Breast epithelium (tissue), 4 donors: ENCODE measurements at regions not wholly inside any gene's neighbourhood (a gene's known extent, or its start where the extent isn't known, plus 50 kb on each side); places are given as distances from the start of the nearest gene placed in this dataset.

Source experiments
- DNase-seq, 2 donors: peaks; one replicate each; pipeline ENCODE4 v3.0.0-alpha.2; 2019; ENCODE audit warnings: low spot score in 2 of 2
- H3K27ac ChIP-seq, 2 donors: fragments of 200-600 bp; sonication (generic) in 1 of 2; one replicate each; pipeline ENCODE4 v1.5.1; 2016 to 2019; ENCODE audit warnings: mild to moderate bottlenecking in 1 of 2
- H3K27me3 ChIP-seq, 2 donors: fragments of 200-600 bp; sonication (generic) in 1 of 2; one replicate each; pipeline versions ENCODE4 v1.5.1 to v1.6.0; 2017 to 2019; ENCODE audit warnings: control low read depth in 1 of 2, mild to moderate bottlenecking in 1 of 2
- H3K36me3 ChIP-seq: fragments of 200-600 bp; one replicate; pipeline ENCODE4 v1.5.1; 2019
- H3K4me1 ChIP-seq, 2 donors: fragments of 200-600 bp; sonication (generic); one replicate each; pipeline ENCODE4 v1.5.1; 2016 to 2019; ENCODE audit warnings: control low read depth in 1 of 2
- H3K4me3 ChIP-seq, 3 donors: fragments of 200-600 bp; sonication (generic); 1 replicate in 2 of 3; 2 replicates in 1 of 3; pipeline ENCODE4 v1.5.1; 2016 to 2019; ENCODE audit warnings: mild to moderate bottlenecking in 3 of 3, moderate library complexity in 2 of 3
- H3K9me3 ChIP-seq, 2 donors: fragments of 200-600 bp; sonication (generic) in 1 of 2; one replicate each; pipeline ENCODE4 v1.5.1; 2016 to 2019; ENCODE audit warnings: control low read depth in 1 of 2
- POLR2A ChIP-seq: fragments of 450-650 bp; IDR thresholded peaks from one replicate; pipeline ENCODE4 v1.6.1; 2016; ENCODE audit warnings: antibody characterized with exemption, mild to moderate bottlenecking, moderate library complexity
- POLR2AphosphoS5 ChIP-seq, 3 donors: sonication (generic); formaldehyde crosslinking; IDR thresholded peaks; one replicate each; pipeline ENCODE4 v1.6.1; 2017; ENCODE audit warnings: antibody characterized with exemption in 3 of 3
- intact Hi-C: fragments of 100-400 bp; cut with DNase I; formaldehyde crosslinking; loops from one replicate; pipeline ENCODE4 v1.15.1; 2023; ENCODE audit warnings: low total_unique reads
- TF ChIP-seq, protein P1 (sequence below), 3 donors: fragments of 450-650 bp; IDR thresholded peaks; one replicate each; pipeline ENCODE4 v1.5.1; 2016 to 2017; ENCODE audit warnings: antibody characterized with exemption in 3 of 3, mild to moderate bottlenecking in 3 of 3, moderate library complexity in 3 of 3

DNA sequence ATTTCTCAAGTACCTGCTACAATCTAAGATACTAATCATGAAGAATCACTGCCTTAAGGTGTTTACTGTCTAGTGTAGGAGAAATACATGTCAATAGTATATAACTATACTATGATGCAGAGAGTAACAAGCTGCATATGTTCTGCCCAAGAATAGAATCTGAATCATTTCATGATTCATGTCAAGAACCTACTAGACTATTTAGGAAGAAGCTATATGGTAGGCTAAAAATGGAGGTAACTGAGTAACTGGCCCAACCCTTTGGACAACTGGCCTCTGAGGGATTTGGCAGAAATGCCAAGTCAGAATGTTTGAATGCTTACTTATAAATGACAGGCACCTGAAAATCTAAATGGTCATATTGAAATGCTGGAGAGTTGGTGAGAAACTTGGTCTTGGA lies 59.9 kb upstream of the DGKG start:
- intact Hi-C loops, result no loop called here
- no peak overlapping the region for H3K4me3 ChIP-seq
- H3K27ac ChIP-seq, result no peak overlapping the region
- H3K4me1 ChIP-seq, result no peaks in the 10 kb centered on the region
- no peaks in the 10 kb centered on the region for H3K9me3 ChIP-seq
- no peaks in the 10 kb centered on the region for H3K27me3 ChIP-seq
- no peak for DNase-seq
- H3K36me3 ChIP-seq, result no peaks in the 10 kb centered on the region
- TF ChIP-seq, protein P1, sequence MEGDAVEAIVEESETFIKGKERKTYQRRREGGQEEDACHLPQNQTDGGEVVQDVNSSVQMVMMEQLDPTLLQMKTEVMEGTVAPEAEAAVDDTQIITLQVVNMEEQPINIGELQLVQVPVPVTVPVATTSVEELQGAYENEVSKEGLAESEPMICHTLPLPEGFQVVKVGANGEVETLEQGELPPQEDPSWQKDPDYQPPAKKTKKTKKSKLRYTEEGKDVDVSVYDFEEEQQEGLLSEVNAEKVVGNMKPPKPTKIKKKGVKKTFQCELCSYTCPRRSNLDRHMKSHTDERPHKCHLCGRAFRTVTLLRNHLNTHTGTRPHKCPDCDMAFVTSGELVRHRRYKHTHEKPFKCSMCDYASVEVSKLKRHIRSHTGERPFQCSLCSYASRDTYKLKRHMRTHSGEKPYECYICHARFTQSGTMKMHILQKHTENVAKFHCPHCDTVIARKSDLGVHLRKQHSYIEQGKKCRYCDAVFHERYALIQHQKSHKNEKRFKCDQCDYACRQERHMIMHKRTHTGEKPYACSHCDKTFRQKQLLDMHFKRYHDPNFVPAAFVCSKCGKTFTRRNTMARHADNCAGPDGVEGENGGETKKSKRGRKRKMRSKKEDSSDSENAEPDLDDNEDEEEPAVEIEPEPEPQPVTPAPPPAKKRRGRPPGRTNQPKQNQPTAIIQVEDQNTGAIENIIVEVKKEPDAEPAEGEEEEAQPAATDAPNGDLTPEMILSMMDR (IDR thresholded peaks at IDR 0.05), result no peak
- TF ChIP-seq POLR2A, result no peak
- TF ChIP-seq POLR2AphosphoS5 (IDR thresholded peaks at IDR 0.05), result no peak

DNA sequence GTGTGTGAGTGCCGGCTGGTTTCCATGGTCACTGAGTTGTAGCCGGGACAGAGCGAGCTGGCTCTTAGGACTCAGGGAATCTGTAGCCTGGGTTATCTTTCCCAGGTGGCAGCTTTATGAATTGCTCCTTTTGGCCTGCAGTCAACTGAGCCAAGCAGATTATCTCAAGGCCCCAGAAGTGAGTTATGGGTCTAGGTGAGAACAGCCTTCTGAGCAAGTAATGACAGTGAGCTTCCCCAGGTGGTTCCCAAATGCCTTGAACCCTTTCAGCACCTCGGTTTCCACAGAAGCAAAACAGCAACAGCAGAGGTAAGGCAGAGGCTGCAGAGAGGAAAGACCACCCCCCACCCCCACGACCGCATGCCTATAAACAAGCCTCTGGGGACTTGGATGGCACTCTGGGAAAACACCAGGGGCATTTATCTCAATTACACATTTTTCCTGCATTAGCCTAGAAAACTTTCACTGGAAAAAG lies 56.7 kb upstream of the DGKG start:
- H3K9me3 ChIP-seq, result no peaks in the 10 kb centered on the region
- no peak overlapping the region for H3K27ac ChIP-seq
- H3K4me1 ChIP-seq, result no peaks in the 10 kb centered on the region
- H3K36me3 ChIP-seq, result no peaks in the 10 kb centered on the region
- H3K27me3 ChIP-seq, result no peaks in the 10 kb centered on the region
- no peak overlapping the region for H3K4me3 ChIP-seq
- intact Hi-C loops, result no loop called here
- no peak for TF ChIP-seq POLR2AphosphoS5 (IDR thresholded peaks at IDR 0.05)
- no peak for TF ChIP-seq POLR2A
- TF ChIP-seq, protein P1 (IDR thresholded peaks at IDR 0.05), result no peak
- no peak for DNase-seq

DNA sequence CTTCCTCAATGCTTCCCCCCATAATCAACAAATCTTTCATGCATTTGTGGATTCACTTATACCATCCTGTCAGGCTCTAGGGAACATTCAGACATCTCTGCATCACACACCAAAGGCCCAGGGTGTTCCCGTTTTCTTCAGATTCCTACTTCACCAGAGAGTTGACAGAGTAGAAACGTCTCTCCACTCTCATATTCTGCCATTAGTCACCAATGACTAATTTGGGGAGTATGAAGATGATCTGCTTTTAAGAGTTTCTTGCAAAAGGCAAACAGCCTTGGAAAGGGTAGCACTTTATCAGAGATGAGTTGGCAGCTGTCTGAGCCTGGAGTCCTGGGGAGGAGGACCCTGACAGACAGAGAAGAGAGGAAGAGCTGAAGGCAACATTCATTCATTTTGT lies 55.8 kb upstream of the DGKG start:
- no peak for DNase-seq
- no peak overlapping the region for H3K4me3 ChIP-seq
- H3K27me3 ChIP-seq, result no peaks in the 10 kb centered on the region
- TF ChIP-seq POLR2AphosphoS5 (IDR thresholded peaks at IDR 0.05) (no peak), POLR2A (no peak)
- TF ChIP-seq, protein P1 (IDR thresholded peaks at IDR 0.05), result no peak
- H3K36me3 ChIP-seq, result no peaks in the 10 kb centered on the region
- H3K27ac ChIP-seq, result no peak overlapping the region
- H3K9me3 ChIP-seq, result no peaks in the 10 kb centered on the region
- intact Hi-C loops, result no loop called here
- no peaks in the 10 kb centered on the region for H3K4me1 ChIP-seq

DNA sequence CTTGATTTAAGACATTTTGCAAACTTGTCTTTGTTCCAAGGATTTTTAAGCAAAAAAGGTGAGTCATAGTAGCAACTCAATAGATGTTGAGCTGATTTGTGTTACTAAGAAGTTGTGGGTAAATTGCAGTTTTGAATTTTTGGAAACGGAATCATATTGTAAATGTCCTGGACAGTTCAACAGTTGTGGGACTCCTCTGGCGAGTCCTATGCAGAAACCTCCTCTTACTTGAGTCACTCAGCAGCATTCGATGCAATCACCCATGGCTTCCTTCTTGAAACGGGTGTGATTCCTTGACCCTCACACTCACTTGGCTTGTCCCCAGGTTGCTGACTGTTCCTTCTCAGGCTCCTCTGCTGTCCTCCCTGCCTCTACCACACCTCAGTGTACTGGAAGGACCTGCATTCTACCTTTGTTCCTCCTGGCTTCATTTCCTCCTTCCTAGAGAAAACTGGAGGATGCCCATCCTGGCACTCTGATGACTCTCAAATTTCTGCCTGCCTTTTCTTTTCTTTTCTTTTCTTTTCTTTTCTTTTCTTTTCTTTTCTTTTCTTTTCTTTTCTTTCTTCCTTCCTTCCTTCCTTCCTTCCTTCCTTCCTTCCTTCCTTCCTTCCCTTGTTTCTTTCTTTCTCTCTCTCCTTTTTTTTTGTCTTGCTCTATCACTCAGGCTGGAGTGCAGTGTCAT lies 52.8 kb upstream of the DGKG start:
- no peaks in the 10 kb centered on the region for H3K9me3 ChIP-seq
- no peak for DNase-seq
- H3K4me3 ChIP-seq, result peak overlapping the region in 1 of 3 donors; percentile 40
- intact Hi-C loops, result no loop called here
- H3K27ac ChIP-seq, result peak overlapping the region; percentile 70 to 80
- no peaks in the 10 kb centered on the region for H3K36me3 ChIP-seq
- H3K27me3 ChIP-seq, result no peaks in the 10 kb centered on the region
- TF ChIP-seq POLR2AphosphoS5 (IDR thresholded peaks at IDR 0.05) (no peak), POLR2A (no peak)
- TF ChIP-seq, protein P1 (IDR thresholded peaks at IDR 0.05), result no peak
- H3K4me1 ChIP-seq, result no peaks in the 10 kb centered on the region

DNA sequence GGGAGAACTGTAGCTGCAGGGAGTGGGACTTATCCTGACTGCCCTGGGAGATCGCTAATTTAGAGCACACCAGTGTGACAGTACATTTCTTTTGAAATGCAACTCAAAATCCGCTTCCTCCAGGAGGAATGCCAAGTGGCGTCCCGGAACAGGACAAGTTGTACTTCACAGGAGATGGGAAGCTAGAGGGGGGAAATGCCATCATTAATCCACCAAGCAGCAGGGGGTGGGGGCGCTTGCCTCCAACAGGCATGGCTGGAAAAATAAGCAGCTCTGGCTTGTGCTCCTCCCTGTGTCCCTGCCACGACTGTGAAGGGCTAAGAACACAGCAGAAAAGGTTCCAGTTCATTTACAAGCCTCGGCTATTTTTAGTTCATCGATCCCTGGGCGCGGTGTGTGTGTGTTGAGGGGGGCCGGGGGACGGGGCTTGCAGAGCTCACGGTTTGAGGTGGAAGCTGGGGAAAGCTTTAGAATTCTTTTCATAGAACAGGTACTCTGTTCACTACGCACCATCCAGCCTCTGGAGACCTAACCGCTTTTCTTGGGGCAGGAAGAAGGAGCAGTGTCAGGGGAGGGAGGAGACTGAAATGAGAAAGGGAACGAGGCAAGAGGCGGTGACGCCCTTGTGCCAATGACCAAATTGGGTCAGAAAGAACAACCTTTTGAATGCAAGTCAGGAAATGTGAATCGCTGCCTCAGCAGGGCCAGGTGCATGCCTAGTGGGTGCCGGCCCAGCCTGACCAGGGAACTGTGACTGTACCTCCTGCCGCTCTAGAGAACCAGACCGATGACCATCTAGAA lies 51.8 kb upstream of the DGKG start:
- Histone ChIP-seq H3K9me3 (no peaks in the 10 kb centered on the region), H3K36me3 (no peaks in the 10 kb centered on the region), H3K27ac (peak overlapping the region; percentile 70 to 80), H3K4me3 (peak overlapping the region; percentile 34 to 61 (median 40)), H3K27me3 (no peaks in the 10 kb centered on the region), H3K4me1 (no peaks in the 10 kb centered on the region)
- TF ChIP-seq POLR2AphosphoS5 (IDR thresholded peaks at IDR 0.05), result peak in 1 of 3 donors; percentile 43
- TF ChIP-seq, protein P1 (IDR thresholded peaks at IDR 0.05), result no peak
- TF ChIP-seq POLR2A, result no peak
- intact Hi-C loops, result no loop called here
- peak in 1 of 2 donors; percentile 79 for DNase-seq
